Uterus (tissue), 2 donors: ENCODE measurements at regions not wholly inside any gene's neighbourhood (a gene's known extent, or its start where the extent isn't known, plus 50 kb on each side); places are given as distances from the start of the nearest gene placed in this dataset.

Experiments used
- CTCF ChIP-seq, 4 experiments: fragments of 200-600 bp in 2 of 4; fragments of 450-650 bp in 2 of 4; sonication (generic) in 2 of 4; IDR thresholded peaks; one replicate each; pipeline ENCODE4 v1.5.1; 2016 to 2019; ENCODE audit warnings: antibody characterized with exemption in 4 of 4, mild to moderate bottlenecking in 2 of 4, moderate library complexity in 1 of 4
- POLR2A ChIP-seq, 2 donors: fragments of 450-650 bp; IDR thresholded peaks; one replicate each; pipeline ENCODE4 v1.6.1; 2016; ENCODE audit warnings: antibody characterized with exemption in 2 of 2, mild to moderate bottlenecking in 1 of 2, moderate library complexity in 1 of 2

- TF ChIP-seq CTCF (IDR thresholded peaks at IDR 0.05): no peak
- TF ChIP-seq POLR2A (IDR thresholded peaks at IDR 0.05): no peak
Measured at GRCh38 chr12:75592086-75592485, 80.7 kb upstream of the KRR1 start.
